Heart left ventricle (tissue), 16 donors: ENCODE measurements at regions not wholly inside any gene's neighbourhood (a gene's known extent, or its start where the extent isn't known, plus 50 kb on each side); places are given as distances from the start of the nearest gene placed in this dataset.

ENCODE experiments used
- ATAC-seq, 4 donors: fragments of 200-7000 bp; cut with Tn5 transposase; one replicate each; pipeline ENCODE4 v1.9.1; 2020 to 2022; ENCODE audit warnings: moderate library complexity in 4 of 4, mild to moderate bottlenecking in 3 of 4, moderate number of reproducible peaks in 1 of 4
- DNase-seq, 5 donors: peaks; one replicate each; pipeline ENCODE4 v3.0.0-alpha.2; 2020
- H3K27ac ChIP-seq, 12 donors: fragments of 200-600 bp; sonication (generic) in 4 of 12; one replicate each; pipeline versions ENCODE4 v1.5.0 to v1.8.0; 2016 to 2022; ENCODE audit warnings: mild to moderate bottlenecking in 2 of 12
- H3K27me3 ChIP-seq, 9 donors: fragments of 200-600 bp; sonication (generic) in 2 of 9; one replicate each; pipeline versions ENCODE4 v1.5.1 to v1.8.0; 2016 to 2022; ENCODE audit warnings: mild to moderate bottlenecking in 3 of 9
- H3K36me3 ChIP-seq, 9 donors: fragments of 200-600 bp; sonication (generic) in 2 of 9; one replicate each; pipeline versions ENCODE4 v1.5.0 to v1.8.0; 2018 to 2022; ENCODE audit warnings: mild to moderate bottlenecking in 2 of 9
- H3K4me1 ChIP-seq, 12 donors: fragments of 200-600 bp; sonication (generic) in 4 of 12; one replicate each; pipeline versions ENCODE4 v1.5.0 to v1.8.0; 2016 to 2022; ENCODE audit warnings: mild to moderate bottlenecking in 3 of 12
- H3K4me3 ChIP-seq, 12 donors: fragments of 200-600 bp; sonication (generic) in 4 of 12; one replicate each; pipeline versions ENCODE4 v1.5.0 to v1.8.0; 2017 to 2022; ENCODE audit warnings: mild to moderate bottlenecking in 9 of 12, moderate library complexity in 4 of 12
- H3K9me3 ChIP-seq, 12 donors: fragments of 200-600 bp; sonication (generic) in 4 of 12; one replicate each; pipeline versions ENCODE4 v1.5.0 to v1.8.0; 2016 to 2022; ENCODE audit warnings: mild to moderate bottlenecking in 1 of 12
- CTCF ChIP-seq, 12 donors: fragments of 200-600 bp; sonication (generic) in 4 of 12; IDR thresholded peaks; one replicate each; pipeline versions ENCODE4 v1.5.0 to v1.8.0; 2018 to 2022; ENCODE audit warnings: antibody characterized with exemption in 12 of 12, mild to moderate bottlenecking in 5 of 12
- POLR2A ChIP-seq, 2 donors: fragments of 450-650 bp; IDR thresholded peaks; one replicate each; pipeline ENCODE4 v1.6.1; 2017; ENCODE audit warnings: antibody characterized with exemption in 2 of 2, mild to moderate bottlenecking in 2 of 2, moderate library complexity in 2 of 2
- WGBS, 4 donors: extraction: QIAGEN DNeasy Blood & Tissue Kit in 2 of 4; methylation state at CpG; one replicate each; pipeline versions ENCODE4 v1.1.5 to v1.1.7; 2013 to 2018; 5-methylcytosine and 5-hydroxymethylcytosine counted together
- intact Hi-C, 10 donors: fragments of 100-400 bp; cut with DNase I; formaldehyde crosslinking; loops; one replicate each; pipeline versions ENCODE4 v1.11.1 to v1.14.2; 2022
- donor health status: ischemic (EF 13 %, LVEDD 7.1; RV severe dilation, severe dysfunction).
- donor health status: healthy with polysubstance abuse.
- donor health status: DM: no; HTN: yes; CAD: no.
- donor health status: DM: no; HTN: no; CAD: no.
- donor health status: ischemic (EF 25% LVEDD 6.9; RV normal size, moderate dysfunction).
- donor health status: ischemic (EF 25% LVEDD 5.7; RV mildly dilated, moderate dysfunction).
- donor health status: healthy.
- donor health status: DM: yes; HTN: yes; CAD: no.
- donor health status: ischemic (EF 35%, LVEDD 5.7; RV mildly dilated, moderate dysfunction).
- donor health status: nonischemic (EF 11% LVEDD 7.7; RV severe dilation, severe dysfunction).
- donor health status: DM: yes; HTN: yes; CAD: no.
- donor health status: PGD.
- donor health status: ischemic (EF 29% LVEDD 5.4; RV normal size, mild dysfunction).
- donor health status: nonischemic (EF 23%, LVEDD 6.1; RV moderate dilation, normal function).

- H3K36me3 ChIP-seq: no peaks in the 10 kb centered on the region
- 62 to 71% (median 66%) methylated on average over 6 of the region's 6 CpGs for WGBS, 4 donors
- TF ChIP-seq POLR2A (IDR thresholded peaks at IDR 0.05) (no peak), CTCF (IDR thresholded peaks at IDR 0.05) (no peak)
- intact Hi-C loops: no loop called here
- H3K4me3 ChIP-seq: peak overlapping the region in 2 of 12 donors; percentile 7 to 11
- H3K27ac ChIP-seq: peak overlapping the region in 4 of 12 donors; percentile 6 to 43 (median 16)
- ATAC-seq: peak in 2 of 4 donors; percentile 33 to 43
- no peak for DNase-seq
- H3K4me1 ChIP-seq: peaks cover 0 to 21% (median 7%) of the 10 kb centered on the region in 12 donors
- H3K27me3 ChIP-seq: no peaks in the 10 kb centered on the region
- no peaks in the 10 kb centered on the region for H3K9me3 ChIP-seq
These were observed 69.5 kb upstream of the OSMR start for GRCh38 chr5:38776149-38776896.

- no peak for TF ChIP-seq POLR2A (IDR thresholded peaks at IDR 0.05)
- no peak for TF ChIP-seq CTCF (IDR thresholded peaks at IDR 0.05)
- H3K36me3 ChIP-seq: no peaks in the 10 kb centered on the region
- intact Hi-C loops: no loop called here
- peaks cover 0 to 29% (median 8%) of the 10 kb centered on the region in 12 donors for H3K4me1 ChIP-seq
- H3K27ac ChIP-seq: no peak overlapping the region
- WGBS, 4 donors: 42 to 82% (median 64%) methylated on average over 2 of the region's 2 CpGs
- ATAC-seq (no peak), DNase-seq (no peak)
- H3K27me3 ChIP-seq: no peaks in the 10 kb centered on the region
- no peaks in the 10 kb centered on the region for H3K9me3 ChIP-seq
- H3K4me3 ChIP-seq: no peak overlapping the region
These were observed 68.7 kb upstream of the OSMR start for GRCh38 chr5:38777111-38777510.

- H3K27me3 ChIP-seq: no peaks in the 10 kb centered on the region
- H3K36me3 ChIP-seq: no peaks in the 10 kb centered on the region
- TF ChIP-seq CTCF (IDR thresholded peaks at IDR 0.05) (no peak), POLR2A (IDR thresholded peaks at IDR 0.05) (no peak)
- no peak overlapping the region for H3K4me3 ChIP-seq
- H3K4me1 ChIP-seq: peaks cover 0 to 51% (median 26%) of the 10 kb centered on the region in 12 donors
- ATAC-seq (no peak), DNase-seq (no peak)
- intact Hi-C loops: loop anchor here in 1 of 10 donors (5.0 kb wide), 1 partner anchor 223 kb away; the partner anchor contains the start of gene LIFR
- H3K9me3 ChIP-seq: no peaks in the 10 kb centered on the region
- H3K27ac ChIP-seq: no peak overlapping the region
These were observed 65.5 kb upstream of the OSMR start for GRCh38 chr5:38780316-38780715.

GRCh38 chr5:38780945-38781344, 64.9 kb upstream of the OSMR start:
- Histone ChIP-seq H3K27me3 (no peaks in the 10 kb centered on the region), H3K4me3 (no peak overlapping the region), H3K9me3 (peaks cover 0 to under 1% (median 0%) of the 10 kb centered on the region in 12 donors), H3K27ac (no peak overlapping the region), H3K36me3 (no peaks in the 10 kb centered on the region), H3K4me1 (peaks cover 0 to 45% (median 26%) of the 10 kb centered on the region in 12 donors)
- TF ChIP-seq CTCF (IDR thresholded peaks at IDR 0.05) (peak in 11 of 12 donors; percentile 27 to 58 (median 36)), POLR2A (IDR thresholded peaks at IDR 0.05) (no peak)
- intact Hi-C loops: loop anchor here in 1 of 10 donors (5.0 kb wide), 1 partner anchor 224 kb away; the partner anchor contains the start of gene LIFR
- 47 to 51% (median 50%) methylated on average over 2 of the region's 2 CpGs for WGBS, 4 donors
- peak in 4 of 5 donors; percentile 70 to 81 (median 75) for DNase-seq
- peak in 3 of 4 donors; percentile 58 to 75 (median 64) for ATAC-seq
